ENCODE measurements at regions not wholly inside any gene's neighbourhood (a gene's known extent, or its start where the extent isn't known, plus 50 kb on each side); places are given as distances from the start of the nearest gene placed in this dataset.

DNA sequence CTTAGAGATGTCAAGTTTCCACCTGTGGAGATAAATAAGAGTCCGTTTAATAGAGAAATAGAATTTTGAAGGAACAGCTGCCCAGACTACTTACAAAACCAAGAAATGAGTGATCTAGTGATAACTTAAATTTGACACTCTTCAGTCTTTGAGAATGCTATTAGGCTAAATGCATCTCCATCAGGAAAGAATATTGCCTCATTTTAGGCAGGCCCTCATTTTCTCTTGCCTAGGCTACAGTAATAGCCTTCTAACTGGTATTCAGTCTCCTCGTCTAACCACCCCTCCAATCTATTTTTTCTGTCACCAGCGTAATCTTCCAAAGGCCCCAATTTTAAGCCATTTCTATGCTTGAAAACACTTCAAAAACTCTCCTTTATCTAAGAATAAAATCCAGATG, 537.8 kb upstream of the CA10 start:
- intact Hi-C loops (cut with micrococcal nuclease; ENCODE audit: unreplicated experiment): no loop called here
- Histone ChIP-seq H3K4me3 (ENCODE audit: low read depth, low read length, poor library complexity, severe bottlenecking) (no peak overlapping the region), H3K4me1 (ENCODE audit: insufficient read depth, low read length, poor library complexity, severe bottlenecking) (no peaks in the 10 kb centered on the region), H3K9me3 (ENCODE audit: low read depth, low read length, poor library complexity, severe bottlenecking) (no peaks in the 10 kb centered on the region), H3K27me3 (replicated peaks; ENCODE audit: insufficient read depth, low read depth, low read length, poor library complexity) (no peaks in the 10 kb centered on the region), H3K36me3 (ENCODE audit: insufficient read depth, low read length, poor library complexity, severe bottlenecking) (no peaks in the 10 kb centered on the region), H3K27ac (ENCODE audit: low read depth, low read length, poor library complexity, severe bottlenecking) (no peak overlapping the region)
- ChIA-PET POLR2A (ENCODE audit: low non-redundant PET) (no interaction called here), CTCF (no interaction called here)
- TF ChIP-seq CTCF (conservative IDR thresholded peaks at IDR 0.05; ENCODE audit: low read depth, low read length) (no peak), EZH2 (IDR thresholded peaks at IDR 0.05; ENCODE audit: borderline replicate concordance, low read depth, low read length, poor library complexity, severe bottlenecking) (no peak)
- no TSS peak for BruUV-seq (replicated peaks)
- DNase-seq (ENCODE audit: low spot score): no peak

DNA sequence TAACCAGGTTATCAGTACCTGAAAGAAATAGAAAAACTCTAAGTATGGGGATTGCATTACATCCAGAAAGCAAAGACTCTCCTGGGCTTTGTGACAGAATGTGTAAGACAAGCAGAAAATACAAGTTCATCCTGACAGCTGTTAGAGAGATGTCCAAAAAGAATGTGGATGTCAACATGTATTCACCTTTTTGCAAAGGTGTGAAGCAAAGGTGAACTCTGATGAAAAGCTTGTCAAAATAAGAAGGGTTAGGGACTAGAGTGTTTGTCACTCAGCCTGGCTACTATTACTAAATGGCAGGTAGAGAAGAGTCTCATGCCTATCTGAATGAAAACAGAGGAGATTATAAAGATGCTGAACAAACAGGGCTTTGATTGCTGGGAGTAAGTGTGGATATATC, 527.6 kb upstream of the CA10 start:
- POLR2A ChIA-PET (ENCODE audit: low non-redundant PET): no interaction called here

DNA sequence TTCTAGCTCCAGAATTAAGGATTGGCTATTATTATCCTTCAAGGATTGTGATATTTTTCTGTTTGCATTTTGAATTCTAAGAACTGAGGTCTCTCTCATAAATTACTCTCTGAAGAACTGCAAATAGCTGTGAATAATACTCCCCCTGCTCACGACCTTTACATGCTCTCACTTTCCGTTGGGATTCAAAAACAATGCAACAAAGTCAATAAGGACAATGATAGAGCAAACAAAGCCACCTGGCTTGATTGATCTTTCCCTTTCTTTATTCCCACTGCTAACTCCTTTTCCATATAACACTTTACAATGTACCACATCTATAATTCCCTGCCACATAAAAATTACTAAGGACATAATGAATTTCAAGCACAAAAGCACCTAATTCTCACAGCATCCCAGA, 523.0 kb upstream of the CA10 start:
- Histone ChIP-seq H3K4me1 (ENCODE audit: insufficient read depth, low read length, poor library complexity, severe bottlenecking) (no peaks in the 10 kb centered on the region), H3K9me3 (ENCODE audit: low read depth, low read length, poor library complexity, severe bottlenecking) (peaks cover 19% of the 10 kb centered on the region), H3K4me3 (ENCODE audit: low read depth, low read length, poor library complexity, severe bottlenecking) (no peak overlapping the region), H3K27me3 (replicated peaks; ENCODE audit: insufficient read depth, low read depth, low read length, poor library complexity) (no peaks in the 10 kb centered on the region), H3K27ac (ENCODE audit: low read depth, low read length, poor library complexity, severe bottlenecking) (no peak overlapping the region), H3K36me3 (ENCODE audit: insufficient read depth, low read length, poor library complexity, severe bottlenecking) (no peaks in the 10 kb centered on the region)
- DNase-seq (ENCODE audit: low spot score): no peak
- ChIA-PET CTCF (no interaction called here), POLR2A (ENCODE audit: low non-redundant PET) (no interaction called here)
- intact Hi-C loops (cut with micrococcal nuclease; ENCODE audit: unreplicated experiment): loop anchor here (10.0 kb wide), 1 partner anchor 217 kb away; no protein-coding TSS in a partner anchor
- BruUV-seq (replicated peaks): no TSS peak
- TF ChIP-seq EZH2 (IDR thresholded peaks at IDR 0.05; ENCODE audit: borderline replicate concordance, low read depth, low read length, poor library complexity, severe bottlenecking) (no peak), CTCF (conservative IDR thresholded peaks at IDR 0.05; ENCODE audit: low read depth, low read length) (no peak)

More for the DNA sequence above, 527.6 kb upstream of the CA10 start:
- Histone ChIP-seq H3K4me3 (ENCODE audit: low read depth, low read length, poor library complexity, severe bottlenecking) (no peak overlapping the region), H3K36me3 (ENCODE audit: insufficient read depth, low read length, poor library complexity, severe bottlenecking) (no peaks in the 10 kb centered on the region), H3K9me3 (ENCODE audit: low read depth, low read length, poor library complexity, severe bottlenecking) (no peaks in the 10 kb centered on the region), H3K27me3 (replicated peaks; ENCODE audit: insufficient read depth, low read depth, low read length, poor library complexity) (no peaks in the 10 kb centered on the region), H3K27ac (ENCODE audit: low read depth, low read length, poor library complexity, severe bottlenecking) (no peak overlapping the region), H3K4me1 (ENCODE audit: insufficient read depth, low read length, poor library complexity, severe bottlenecking) (no peaks in the 10 kb centered on the region)
- DNase-seq (ENCODE audit: low spot score): no peak
- no TSS peak for BruUV-seq (replicated peaks)
- no peak for TF ChIP-seq CTCF (conservative IDR thresholded peaks at IDR 0.05; ENCODE audit: low read depth, low read length)
- no peak for TF ChIP-seq EZH2 (IDR thresholded peaks at IDR 0.05; ENCODE audit: borderline replicate concordance, low read depth, low read length, poor library complexity, severe bottlenecking)
- intact Hi-C loops (cut with micrococcal nuclease; ENCODE audit: unreplicated experiment): loop anchor here (10.0 kb wide), 1 partner anchor 221 kb away; no protein-coding TSS in a partner anchor
- CTCF ChIA-PET: no interaction called here

Measured in A673 (cell line).